ENCODE measurements at regions not wholly inside any gene's neighbourhood (a gene's known extent, or its start where the extent isn't known, plus 50 kb on each side); places are given as distances from the start of the nearest gene placed in this dataset.
"Not testable (repeated sequence)": the region's sequence is repeated elsewhere in the genome, so short reads cannot be mapped to it uniquely, and the experiment has no call there.

GRCh38 chr10:29363930-29364329 is 75.1 kb downstream of the LYZL1 start:
- peaks cover 10% of the 10 kb centered on the region for H3K9me3 Mint-ChIP-seq
- DNase-seq (ENCODE audit: low read depth, low spot score); H3K27ac Mint-ChIP-seq (ENCODE audit: unreplicated experiment); H3K36me3 Mint-ChIP-seq (ENCODE audit: low read depth); H3K4me3 Mint-ChIP-seq; H3K4me1 Mint-ChIP-seq; H3K27me3 Mint-ChIP-seq (ENCODE audit: low read depth): not testable (repeated sequence)

DNA sequence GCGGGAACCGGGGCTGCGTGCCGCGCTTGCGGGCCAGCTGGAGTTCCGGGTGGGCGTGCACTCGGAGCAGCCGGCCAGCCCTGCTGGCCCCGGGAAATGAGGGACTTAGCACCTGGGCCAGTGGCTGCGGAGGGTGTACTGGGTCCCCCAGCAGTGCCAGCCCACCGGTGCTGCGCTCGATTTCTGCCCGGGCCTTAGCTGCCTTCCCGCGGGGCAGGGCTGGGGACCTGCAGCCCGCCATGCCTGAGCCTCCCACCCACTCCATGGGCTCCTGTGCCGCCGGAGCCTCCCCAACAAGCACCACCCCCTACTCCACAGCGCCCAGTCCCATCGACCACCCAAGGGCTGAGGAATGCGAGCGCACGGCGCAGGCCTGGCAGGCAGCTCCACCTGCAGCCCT is 77.3 kb downstream of the LYZL1 start:
- H3K9me3 Mint-ChIP-seq, result peaks cover 10% of the 10 kb centered on the region
- not testable (repeated sequence) for H3K4me3 Mint-ChIP-seq; H3K4me1 Mint-ChIP-seq; H3K27ac Mint-ChIP-seq (ENCODE audit: unreplicated experiment); DNase-seq (ENCODE audit: low read depth, low spot score); H3K27me3 Mint-ChIP-seq (ENCODE audit: low read depth); H3K36me3 Mint-ChIP-seq (ENCODE audit: low read depth)

GRCh38 chr10:29369419-29369818 is 80.5 kb downstream of the LYZL1 start:
- peaks cover 7% of the 10 kb centered on the region for H3K4me1 Mint-ChIP-seq
- no peak overlapping the region for H3K4me3 Mint-ChIP-seq
- no peak for DNase-seq (ENCODE audit: low read depth, low spot score)
- H3K27ac Mint-ChIP-seq (ENCODE audit: unreplicated experiment), result no peak overlapping the region
- peaks cover 10% of the 10 kb centered on the region for H3K9me3 Mint-ChIP-seq
- H3K36me3 Mint-ChIP-seq (ENCODE audit: low read depth), result no peaks in the 10 kb centered on the region
- no peaks in the 10 kb centered on the region for H3K27me3 Mint-ChIP-seq (ENCODE audit: low read depth)
- TF ChIP-seq CTCF (conservative IDR thresholded peaks at IDR 0.05), result no peak

DNA sequence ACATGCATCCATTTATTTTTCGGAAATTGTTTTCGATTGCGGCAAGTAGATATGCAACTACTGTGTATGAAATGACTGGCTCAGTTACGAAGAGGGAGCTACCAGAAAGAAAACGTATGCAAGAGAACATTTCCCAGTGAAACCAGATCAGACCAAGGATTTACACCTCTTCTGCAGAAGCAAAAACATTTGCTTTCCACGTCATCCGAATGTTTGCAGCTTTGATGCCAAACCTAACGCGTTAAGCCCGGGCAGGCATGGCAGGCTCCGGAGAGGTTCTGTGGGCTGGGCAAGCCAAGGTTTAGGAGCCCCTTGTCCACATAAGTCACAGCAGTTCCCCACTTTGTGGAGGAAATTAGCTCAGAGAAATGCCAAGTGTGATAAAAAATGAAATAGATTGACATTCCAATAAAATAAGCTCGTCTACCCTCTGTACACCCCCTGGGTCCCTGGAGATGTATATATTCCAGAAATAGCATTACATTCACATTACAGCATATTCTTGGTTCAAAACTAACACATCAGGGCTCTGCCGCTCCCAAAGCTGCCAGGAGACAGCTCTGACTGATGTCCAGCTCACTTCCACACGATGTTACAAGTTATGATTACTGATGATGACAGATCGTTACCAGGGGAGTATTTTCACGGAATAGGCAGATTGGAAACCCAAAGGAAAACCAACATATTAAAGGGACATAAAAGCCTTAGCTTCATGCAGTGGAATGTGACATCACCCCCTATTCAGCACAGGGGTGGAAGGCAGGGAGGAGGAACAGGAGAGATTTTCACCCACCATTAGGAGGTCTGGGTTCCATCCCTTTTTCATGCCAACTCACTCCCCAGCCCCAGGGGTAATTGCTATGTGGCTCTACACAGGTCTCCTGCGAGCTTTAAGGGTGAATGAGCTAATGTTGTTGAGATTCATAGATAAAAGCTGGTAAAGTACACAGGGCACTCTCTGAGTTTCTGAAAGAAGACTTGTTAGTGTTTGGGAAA is 81.5 kb downstream of the LYZL1 start:
- DNase-seq (ENCODE audit: low read depth, low spot score), result no peak
- Mint-ChIP-seq H3K4me1 (peaks cover 7% of the 10 kb centered on the region), H3K27me3 (ENCODE audit: low read depth) (no peaks in the 10 kb centered on the region)

GRCh38 chr10:29372920-29373319 is 84.0 kb downstream of the LYZL1 start:
- Mint-ChIP-seq H3K36me3 (ENCODE audit: low read depth) (no peaks in the 10 kb centered on the region), H3K27me3 (ENCODE audit: low read depth) (no peaks in the 10 kb centered on the region)
- DNase-seq (ENCODE audit: low read depth, low spot score), result no peak

More for the DNA sequence above, 81.5 kb downstream of the LYZL1 start:
- H3K27ac Mint-ChIP-seq (ENCODE audit: unreplicated experiment), result no peak overlapping the region
- peaks cover 10% of the 10 kb centered on the region for H3K9me3 Mint-ChIP-seq
- no peak for TF ChIP-seq CTCF (conservative IDR thresholded peaks at IDR 0.05)
- H3K4me3 Mint-ChIP-seq, result no peak overlapping the region
- no peaks in the 10 kb centered on the region for H3K36me3 Mint-ChIP-seq (ENCODE audit: low read depth)

GRCh38 chr10:29374162-29374561 is 85.3 kb downstream of the LYZL1 start:
- Mint-ChIP-seq H3K27ac (ENCODE audit: unreplicated experiment) (no peak overlapping the region), H3K9me3 (no peaks in the 10 kb centered on the region), H3K4me3 (no peak overlapping the region), H3K36me3 (ENCODE audit: low read depth) (no peaks in the 10 kb centered on the region), H3K27me3 (ENCODE audit: low read depth) (no peaks in the 10 kb centered on the region), H3K4me1 (no peaks in the 10 kb centered on the region)
- DNase-seq (ENCODE audit: low read depth, low spot score), result no peak
- TF ChIP-seq CTCF (conservative IDR thresholded peaks at IDR 0.05), result no peak

More at GRCh38 chr10:29372920-29373319, 84.0 kb downstream of the LYZL1 start:
- no peak for TF ChIP-seq CTCF (conservative IDR thresholded peaks at IDR 0.05)
- Mint-ChIP-seq H3K9me3 (no peaks in the 10 kb centered on the region), H3K4me1 (no peaks in the 10 kb centered on the region), H3K27ac (ENCODE audit: unreplicated experiment) (no peak overlapping the region), H3K4me3 (no peak overlapping the region)
